Activated T-cell treated with anti-CD3 and anti-CD28 coated beads, Interleukin-2, amount 50 U/mL, for 48 hours (primary cell): ENCODE measurements at regions not wholly inside any gene's neighbourhood (a gene's known extent, or its start where the extent isn't known, plus 50 kb on each side); places are given as distances from the start of the nearest gene placed in this dataset.
"Not testable (repeated sequence)": the region's sequence is repeated elsewhere in the genome, so short reads cannot be mapped to it uniquely, and the experiment has no call there.

Source experiments
- DNase-seq, 2 experiments: peaks; one replicate each; pipeline ENCODE4 v3.0.0-alpha.2; 2020

DNA sequence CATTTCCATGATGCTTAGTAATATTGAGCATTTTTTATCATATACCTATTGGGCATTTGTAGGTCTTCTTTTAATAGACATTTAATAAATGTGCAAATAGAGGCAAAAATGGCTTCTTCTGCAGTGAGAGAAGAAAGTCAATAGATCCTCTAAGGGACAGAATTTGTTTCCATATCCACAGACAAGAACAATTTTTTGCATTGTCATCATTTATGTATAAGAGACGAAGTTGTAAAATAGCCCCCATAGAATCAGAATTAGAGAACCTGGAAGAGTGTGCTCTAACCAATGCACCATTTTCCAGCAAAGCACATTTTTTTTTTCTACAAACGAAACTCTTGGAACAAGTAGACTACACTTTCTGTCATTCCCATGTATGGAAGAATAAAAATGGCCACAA, 365.1 kb upstream of the PDE3A start:
- no peak for DNase-seq

DNA sequence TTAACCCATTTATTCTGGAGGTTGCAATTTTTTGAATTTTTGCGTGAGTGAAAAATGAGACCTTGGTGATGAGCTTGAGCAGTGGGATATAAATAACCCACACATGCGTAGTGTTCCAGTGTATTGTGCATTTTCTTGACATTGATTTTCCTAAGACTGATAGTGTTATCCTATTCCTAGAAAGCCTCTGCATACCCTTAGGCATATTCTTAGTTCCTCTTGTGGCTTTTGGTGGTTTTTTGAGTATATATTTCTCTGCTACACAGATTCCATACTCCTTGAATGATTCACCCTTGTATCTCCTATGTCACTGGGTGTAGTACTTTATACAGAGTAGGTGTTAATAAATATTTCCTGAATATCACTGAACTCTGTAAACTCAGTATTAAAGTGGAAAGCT, 363.4 kb upstream of the PDE3A start:
- DNase-seq, result no peak

- no peak for DNase-seq
These were observed 361.2 kb upstream of the PDE3A start for GRCh38 chr12:20006871-20007730.

DNA sequence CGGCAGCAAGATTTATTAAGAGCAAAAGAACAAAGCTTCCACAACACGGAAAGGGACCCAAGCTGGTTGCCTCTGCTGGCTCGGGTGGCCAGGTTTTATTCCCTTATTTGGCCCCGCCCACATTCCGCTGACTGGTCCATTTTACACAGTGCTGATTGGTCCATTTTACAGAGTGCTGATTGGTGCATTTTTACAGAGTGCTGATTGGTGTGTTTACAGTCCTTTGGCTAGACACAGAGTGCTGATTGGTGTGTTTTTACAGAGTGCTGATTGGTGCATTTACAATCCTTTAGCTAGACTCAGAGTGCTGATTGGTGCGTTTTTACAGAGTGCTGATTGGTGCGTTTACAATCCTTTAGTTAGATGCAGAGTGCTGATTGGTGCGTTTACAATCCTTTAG, 358.4 kb upstream of the PDE3A start:
- not testable (repeated sequence) for DNase-seq

DNA sequence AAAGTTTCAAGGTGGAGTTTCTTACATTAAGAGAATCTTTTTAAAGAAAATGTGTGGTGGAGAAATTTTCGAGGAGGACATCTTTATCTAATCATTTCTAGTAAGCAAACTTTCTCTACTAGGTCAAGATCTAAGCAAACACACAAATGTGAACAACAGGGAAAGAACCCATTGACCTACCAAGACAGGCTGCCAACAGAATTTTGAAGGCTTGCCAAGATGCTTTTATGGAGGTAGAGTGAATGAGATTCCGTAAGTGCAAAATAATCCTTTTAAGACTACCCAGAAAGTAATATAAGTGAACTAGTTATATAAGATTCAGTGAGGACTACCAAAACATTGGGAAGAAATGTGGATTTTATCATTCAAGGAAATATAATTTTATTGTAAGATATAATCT, 357.1 kb upstream of the PDE3A start:
- no peak for DNase-seq

DNA sequence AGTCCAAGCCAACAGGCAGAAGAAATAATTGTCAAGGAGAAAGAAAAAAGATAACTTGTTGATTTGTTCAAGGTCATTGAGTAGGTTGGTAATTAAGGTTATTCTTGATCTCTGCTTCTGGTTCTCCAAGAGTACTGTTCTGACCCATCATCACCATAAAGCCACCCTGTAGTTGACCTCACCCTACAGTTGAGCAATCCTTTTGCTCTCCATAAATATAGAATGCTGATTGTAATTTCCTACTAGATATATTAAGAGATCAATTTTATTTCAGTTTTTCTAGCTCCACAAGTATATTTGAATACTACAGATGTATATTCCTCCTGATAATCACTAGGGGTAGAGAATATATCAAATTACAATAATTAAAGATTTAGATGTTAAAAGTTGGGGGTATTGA, 350.5 kb upstream of the PDE3A start:
- DNase-seq, result no peak

- no peak for DNase-seq
These were observed 349.9 kb upstream of the PDE3A start for GRCh38 chr12:20018406-20018805.

GRCh38 chr12:20024194-20024593, 344.1 kb upstream of the PDE3A start:
- DNase-seq, result no peak

- no peak for DNase-seq
These were observed 340.3 kb upstream of the PDE3A start for GRCh38 chr12:20028033-20028432.

DNA sequence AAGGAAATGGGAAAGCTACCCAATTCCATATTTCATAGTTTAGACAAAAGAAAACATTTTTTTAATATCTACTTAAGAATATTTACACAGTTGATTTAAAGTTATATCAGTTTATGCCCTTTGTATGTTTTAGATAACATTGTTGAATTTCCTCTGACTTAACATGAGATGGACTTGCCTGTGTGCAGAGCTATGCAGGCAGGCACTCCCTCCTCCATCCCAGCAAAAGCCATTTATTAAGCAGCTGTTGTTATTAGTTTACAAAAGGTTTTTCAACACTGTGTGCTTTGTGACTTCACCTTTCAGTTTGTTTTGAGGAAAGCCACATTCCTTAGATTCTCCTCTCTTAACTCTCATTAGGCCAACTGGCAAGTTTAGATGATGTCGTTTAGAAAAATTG, 337.5 kb upstream of the PDE3A start:
- no peak for DNase-seq

GRCh38 chr12:20039562-20039961, 328.8 kb upstream of the PDE3A start:
- DNase-seq, result no peak

- no peak for DNase-seq
These were observed 328.2 kb upstream of the PDE3A start for GRCh38 chr12:20040184-20040583.

GRCh38 chr12:20040831-20041230, 327.5 kb upstream of the PDE3A start:
- DNase-seq, result no peak

DNA sequence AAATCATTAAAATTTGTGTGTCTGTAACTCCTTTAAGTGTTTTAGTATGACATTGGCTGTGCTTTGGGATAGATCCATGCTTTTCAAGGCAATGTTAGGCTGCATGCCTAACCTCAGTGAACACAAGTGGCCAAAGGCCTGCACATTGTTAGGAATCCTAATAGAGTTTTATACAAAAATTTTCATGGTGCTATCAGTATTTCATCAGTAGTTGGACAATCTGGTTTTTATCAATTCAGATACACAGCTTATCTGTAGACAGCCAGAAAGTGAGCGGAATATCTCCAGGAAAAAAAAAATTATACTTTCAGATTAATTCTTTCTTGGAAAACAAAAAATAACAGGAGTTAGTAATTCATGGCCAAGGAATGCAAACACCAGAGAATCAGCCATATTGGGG, 324.0 kb upstream of the PDE3A start:
- no peak for DNase-seq

DNA sequence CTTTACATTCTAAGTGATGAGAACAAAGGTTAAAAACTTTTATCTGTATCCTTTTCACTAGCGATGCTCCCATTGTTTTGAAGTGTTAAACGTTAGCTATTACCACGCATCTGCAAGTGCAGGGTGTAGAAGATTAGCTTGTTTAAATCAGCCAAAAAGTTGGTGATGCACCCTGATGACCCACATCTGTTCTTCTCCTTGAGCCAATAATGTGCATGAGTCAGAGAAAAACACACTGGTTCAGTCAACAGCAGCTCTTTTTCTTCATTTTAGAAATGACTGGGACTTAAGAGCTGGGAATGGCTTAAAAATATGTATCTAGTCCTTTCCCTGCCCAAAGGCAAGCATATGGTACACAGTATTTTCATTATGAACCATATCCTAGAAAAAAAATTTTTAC, 323.5 kb upstream of the PDE3A start:
- no peak for DNase-seq

DNA sequence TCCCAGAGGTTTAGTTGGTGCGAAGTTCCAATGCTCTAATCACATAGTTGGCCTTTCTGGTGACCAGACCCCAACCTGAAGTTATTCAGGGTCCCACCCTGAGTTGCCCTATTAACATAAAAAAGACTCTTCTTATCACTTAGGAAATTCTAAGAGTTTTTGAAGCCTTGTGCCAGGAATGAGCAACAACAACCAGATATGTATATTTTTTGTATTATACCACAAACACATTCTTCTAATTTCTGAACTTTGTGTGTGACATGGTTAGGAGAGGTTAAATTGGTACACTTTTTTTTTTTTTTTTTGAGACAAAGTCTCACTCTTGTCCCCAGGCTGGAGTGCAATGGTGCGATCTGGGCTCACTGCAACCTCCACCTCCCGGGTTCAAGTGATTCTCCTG, 320.4 kb upstream of the PDE3A start:
- no peak for DNase-seq

- DNase-seq, result no peak
These were observed 318.1 kb upstream of the PDE3A start for GRCh38 chr12:20050221-20050620.

- DNase-seq, result no peak
These were observed 314.6 kb upstream of the PDE3A start for GRCh38 chr12:20053782-20054181.

- no peak for DNase-seq
These were observed 312.5 kb upstream of the PDE3A start for GRCh38 chr12:20055856-20056255.

GRCh38 chr12:20057398-20057797, 310.9 kb upstream of the PDE3A start:
- no peak for DNase-seq

- no peak for DNase-seq
These were observed 305.2 kb upstream of the PDE3A start for GRCh38 chr12:20063116-20063515.

DNA sequence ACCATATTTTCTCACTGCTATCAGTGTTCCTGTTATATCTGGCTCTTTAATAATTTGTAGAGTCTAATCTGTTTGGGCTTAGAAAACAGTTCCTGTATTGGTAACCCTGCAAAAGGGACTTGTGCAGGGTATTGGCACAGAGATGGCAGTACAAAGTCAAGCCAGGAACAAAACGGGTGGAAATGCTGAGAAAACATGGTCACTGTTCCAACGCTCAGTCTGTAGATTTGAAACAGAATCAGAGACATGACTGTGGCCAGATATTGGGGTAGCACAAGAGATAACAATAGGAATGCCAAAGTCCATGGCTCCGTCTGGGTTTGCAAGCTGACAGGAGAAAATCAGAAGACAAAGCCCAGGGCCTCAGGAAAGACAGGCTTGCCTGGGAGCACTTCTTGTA, 290.7 kb upstream of the PDE3A start:
- no peak for DNase-seq

- no peak for DNase-seq
These were observed 279.3 kb upstream of the PDE3A start for GRCh38 chr12:20089077-20089476.

DNA sequence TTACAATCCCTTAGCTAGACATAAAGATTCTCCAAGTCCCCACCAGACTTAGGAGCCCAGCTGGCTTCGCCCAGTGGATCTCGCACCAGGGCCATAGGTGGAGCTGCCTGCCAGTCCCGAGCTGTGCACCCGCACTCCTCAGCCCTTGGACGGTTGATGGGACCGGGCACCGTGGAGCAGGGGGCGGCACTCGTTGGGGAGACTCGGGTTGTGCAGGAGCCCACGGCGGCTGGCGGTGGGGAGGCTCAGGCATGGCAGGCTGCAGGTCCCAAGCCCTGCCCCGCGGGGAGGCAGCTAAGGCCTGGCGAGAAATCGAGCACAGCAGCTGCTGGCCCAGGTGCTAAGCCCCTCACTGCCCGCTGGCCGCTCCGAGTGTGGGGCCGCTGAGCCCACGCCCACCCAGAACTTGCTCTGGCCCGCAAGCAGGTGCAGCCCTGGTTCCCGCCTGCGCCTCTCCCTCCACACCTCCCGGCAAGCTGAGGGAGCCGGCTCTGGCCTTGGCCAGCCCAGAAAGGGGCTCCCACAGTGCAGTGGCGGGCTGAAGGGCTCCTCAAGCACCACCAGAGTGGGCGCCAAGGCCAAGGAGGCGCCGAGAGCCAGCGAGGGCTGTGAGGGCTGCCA, 275.0 kb upstream of the PDE3A start:
- DNase-seq, result not testable (repeated sequence)

DNA sequence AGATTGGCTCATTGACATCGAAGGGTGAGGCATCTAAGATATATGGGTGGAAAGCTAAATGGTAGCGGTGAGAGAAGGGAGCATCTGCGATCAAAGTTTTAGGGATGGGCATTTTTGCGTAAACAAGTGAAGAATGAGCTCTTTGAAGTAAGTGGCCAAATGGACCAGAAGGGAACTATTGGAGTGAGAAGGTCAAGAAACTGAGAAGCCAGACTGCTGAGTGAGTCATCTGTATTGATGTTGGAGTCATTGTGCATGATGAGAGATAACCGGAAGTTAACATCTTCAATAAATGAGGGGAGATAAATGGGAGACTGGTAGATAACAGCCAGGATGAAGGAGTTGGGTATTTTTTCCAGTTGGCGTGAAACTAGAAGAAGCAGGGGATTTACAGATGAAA, 271.9 kb upstream of the PDE3A start:
- DNase-seq, result no peak
